ENCODE measurements at regions not wholly inside any gene's neighbourhood (a gene's known extent, or its start where the extent isn't known, plus 50 kb on each side); places are given as distances from the start of the nearest gene placed in this dataset.

DNA sequence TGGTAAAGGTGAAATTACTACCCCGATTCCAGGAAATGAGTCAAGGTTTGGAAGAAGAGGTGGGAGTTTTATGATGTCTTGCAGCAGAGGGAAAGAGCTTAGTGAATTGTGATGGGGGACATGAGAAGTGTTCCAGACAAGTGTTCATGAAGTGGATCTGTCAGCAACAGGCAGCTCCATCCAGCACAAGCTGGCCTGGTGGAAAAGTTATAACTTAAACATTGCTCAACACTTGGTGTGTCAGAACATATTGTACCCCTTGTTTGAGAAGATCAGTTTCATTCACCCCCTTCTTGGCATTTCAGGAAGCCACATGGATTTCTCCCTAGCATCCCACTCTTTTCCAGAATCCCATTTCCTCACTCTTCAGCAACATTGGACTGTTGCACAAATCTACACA, 222.0 kb downstream of the B3GLCT start:
- TF ChIP-seq, protein P1, sequence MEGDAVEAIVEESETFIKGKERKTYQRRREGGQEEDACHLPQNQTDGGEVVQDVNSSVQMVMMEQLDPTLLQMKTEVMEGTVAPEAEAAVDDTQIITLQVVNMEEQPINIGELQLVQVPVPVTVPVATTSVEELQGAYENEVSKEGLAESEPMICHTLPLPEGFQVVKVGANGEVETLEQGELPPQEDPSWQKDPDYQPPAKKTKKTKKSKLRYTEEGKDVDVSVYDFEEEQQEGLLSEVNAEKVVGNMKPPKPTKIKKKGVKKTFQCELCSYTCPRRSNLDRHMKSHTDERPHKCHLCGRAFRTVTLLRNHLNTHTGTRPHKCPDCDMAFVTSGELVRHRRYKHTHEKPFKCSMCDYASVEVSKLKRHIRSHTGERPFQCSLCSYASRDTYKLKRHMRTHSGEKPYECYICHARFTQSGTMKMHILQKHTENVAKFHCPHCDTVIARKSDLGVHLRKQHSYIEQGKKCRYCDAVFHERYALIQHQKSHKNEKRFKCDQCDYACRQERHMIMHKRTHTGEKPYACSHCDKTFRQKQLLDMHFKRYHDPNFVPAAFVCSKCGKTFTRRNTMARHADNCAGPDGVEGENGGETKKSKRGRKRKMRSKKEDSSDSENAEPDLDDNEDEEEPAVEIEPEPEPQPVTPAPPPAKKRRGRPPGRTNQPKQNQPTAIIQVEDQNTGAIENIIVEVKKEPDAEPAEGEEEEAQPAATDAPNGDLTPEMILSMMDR (conservative IDR thresholded peaks at IDR 0.05 in 1 of 2, IDR thresholded peaks at IDR 0.05 in 1 of 2; ENCODE audit: low read depth in 1 of 2, low read length in 2 of 2), result no peak
- no peak for TF ChIP-seq EZH2 (IDR thresholded peaks at IDR 0.05; ENCODE audit: low read length, missing control alignments)

Measured in fibroblast of lung (primary cell).